GM12872 (cell line): ENCODE measurements at regions not wholly inside any gene's neighbourhood (a gene's known extent, or its start where the extent isn't known, plus 50 kb on each side); places are given as distances from the start of the nearest gene placed in this dataset.

ENCODE experiments used
- TF ChIP-seq, protein P1 (sequence below): IDR thresholded peaks from 3 replicates; pipeline ENCODE4 v1.5.1; 2011; ENCODE audit warnings: low read depth, mild to moderate bottlenecking, low read length, moderate library complexity; ENCODE audit not compliant: insufficient read depth

GRCh38 chr20:39359981-39360620 lies 398.0 kb downstream of the DHX35 start:
- TF ChIP-seq, protein P1, sequence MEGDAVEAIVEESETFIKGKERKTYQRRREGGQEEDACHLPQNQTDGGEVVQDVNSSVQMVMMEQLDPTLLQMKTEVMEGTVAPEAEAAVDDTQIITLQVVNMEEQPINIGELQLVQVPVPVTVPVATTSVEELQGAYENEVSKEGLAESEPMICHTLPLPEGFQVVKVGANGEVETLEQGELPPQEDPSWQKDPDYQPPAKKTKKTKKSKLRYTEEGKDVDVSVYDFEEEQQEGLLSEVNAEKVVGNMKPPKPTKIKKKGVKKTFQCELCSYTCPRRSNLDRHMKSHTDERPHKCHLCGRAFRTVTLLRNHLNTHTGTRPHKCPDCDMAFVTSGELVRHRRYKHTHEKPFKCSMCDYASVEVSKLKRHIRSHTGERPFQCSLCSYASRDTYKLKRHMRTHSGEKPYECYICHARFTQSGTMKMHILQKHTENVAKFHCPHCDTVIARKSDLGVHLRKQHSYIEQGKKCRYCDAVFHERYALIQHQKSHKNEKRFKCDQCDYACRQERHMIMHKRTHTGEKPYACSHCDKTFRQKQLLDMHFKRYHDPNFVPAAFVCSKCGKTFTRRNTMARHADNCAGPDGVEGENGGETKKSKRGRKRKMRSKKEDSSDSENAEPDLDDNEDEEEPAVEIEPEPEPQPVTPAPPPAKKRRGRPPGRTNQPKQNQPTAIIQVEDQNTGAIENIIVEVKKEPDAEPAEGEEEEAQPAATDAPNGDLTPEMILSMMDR = no peak

DNA sequence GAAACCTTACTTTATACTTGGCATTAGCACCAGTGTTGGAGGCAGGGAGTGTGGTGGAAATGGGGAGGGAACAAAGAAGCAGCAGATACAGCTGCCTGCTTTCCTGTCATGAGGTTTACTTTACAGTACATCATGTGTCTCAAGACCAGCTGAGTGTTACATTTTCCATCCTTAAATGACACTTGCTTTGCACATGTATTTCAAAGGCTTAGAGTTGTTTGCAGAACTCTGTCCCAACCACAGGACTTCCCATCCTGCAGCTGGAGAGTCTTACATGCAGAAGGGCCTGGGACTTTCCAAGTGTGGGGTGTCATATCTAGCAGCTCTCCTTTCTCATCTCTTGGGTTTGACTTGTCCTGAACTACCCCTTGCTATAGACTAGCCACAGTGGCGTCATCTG lies 395.9 kb downstream of the DHX35 start:
- TF ChIP-seq, protein P1 = no peak

DNA sequence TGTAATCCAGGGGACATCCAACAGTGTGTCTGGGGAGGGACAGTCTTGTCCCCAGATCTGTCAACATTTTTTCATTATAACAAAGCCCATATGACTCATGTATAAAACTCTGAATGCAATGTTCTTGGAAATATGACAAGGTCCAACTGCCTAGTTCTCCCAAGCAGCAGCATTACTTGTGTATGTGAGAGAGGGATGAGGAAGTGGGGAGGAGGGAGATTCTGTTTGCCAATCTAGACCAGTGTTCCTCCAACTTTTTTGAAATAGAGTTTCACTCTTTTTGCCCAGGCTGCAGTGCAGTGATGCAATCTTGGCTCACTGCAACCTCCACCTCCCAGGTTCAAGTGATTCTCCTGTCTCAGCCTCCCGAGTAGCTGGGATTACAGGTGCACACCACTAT lies 394.8 kb downstream of the DHX35 start:
- TF ChIP-seq, protein P1 = no peak

DNA sequence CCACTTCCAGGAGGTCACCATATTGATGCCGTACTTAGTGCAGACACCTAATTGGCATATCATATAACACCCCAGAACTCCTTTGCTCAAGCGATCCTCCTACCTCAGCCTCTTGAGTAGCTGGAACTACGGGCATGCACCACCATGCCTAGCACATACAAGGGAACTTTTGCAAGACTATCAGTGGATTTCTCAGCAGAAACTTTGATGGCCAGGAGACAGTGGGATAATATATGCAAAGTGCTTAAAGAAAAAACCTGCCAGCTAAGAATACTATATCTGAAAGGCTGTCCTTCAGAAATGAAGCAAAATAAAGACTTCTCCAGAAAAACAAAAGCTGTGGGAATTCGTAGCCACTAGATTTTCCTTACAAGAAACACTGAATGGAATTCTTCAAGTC lies 387.1 kb downstream of the DHX35 start:
- TF ChIP-seq, protein P1 = no peak

DNA sequence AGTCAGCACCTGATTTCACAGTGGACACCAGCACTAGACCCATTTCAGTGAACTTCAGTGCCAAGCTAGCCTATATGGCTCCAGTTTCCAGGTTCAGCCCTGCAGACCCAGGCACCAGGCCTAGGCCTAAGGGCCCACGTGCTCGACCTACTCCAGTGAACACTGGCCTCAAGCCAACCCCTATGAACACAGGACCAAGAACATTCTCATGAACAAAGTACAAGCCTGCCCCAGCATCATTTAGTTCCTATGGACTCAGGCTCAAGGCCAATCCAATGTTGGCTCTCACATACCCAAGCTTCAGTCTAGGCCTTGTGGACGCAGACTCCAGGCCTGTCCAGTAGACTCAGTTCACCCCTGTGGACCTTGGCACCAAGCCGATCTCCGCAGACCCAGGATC lies 385.5 kb downstream of the DHX35 start:
- TF ChIP-seq, protein P1 = no peak

- TF ChIP-seq, protein P1 = no peak
These were observed 380.3 kb downstream of the DHX35 start for GRCh38 chr20:39342463-39342862.

GRCh38 chr20:39338469-39339376 lies 376.6 kb downstream of the DHX35 start:
- TF ChIP-seq, protein P1 = no peak
